HEK293 (cell line): ENCODE measurements at regions not wholly inside any gene's neighbourhood (a gene's known extent, or its start where the extent isn't known, plus 50 kb on each side); places are given as distances from the start of the nearest gene placed in this dataset.

Experiments used
- CTCF ChIA-PET: fragments of 350-600 bp; formaldehyde crosslinking; extraction: SDS; loops from one replicate; lab custom pipeline; 2021; ENCODE audit warnings: antibody characterized with exemption; lab: Yijun Ruan, JAX
- POLR2A ChIA-PET: fragments of 300-600 bp; formaldehyde crosslinking; extraction: SDS; loops from one replicate; lab custom pipeline; 2020; ENCODE audit warnings: antibody characterized with exemption, inconsistent platforms; lab: Yijun Ruan, JAX
- H3K27ac ChIP-seq: fragments of 200-500 bp; sonication (Bioruptor generic); 2 replicates; pipeline ENCODE4 v1.5.1; 2014; ENCODE audit warnings: low read depth, low read length, control low read depth, inconsistent platforms; ENCODE audit errors: extremely low read depth
- H3K36me3 ChIP-seq, 2 experiments: fragments of 200-500 bp in 1 of 2; sonication (Bioruptor generic) in 1 of 2; 1 replicate in 1 of 2; 2 replicates in 1 of 2; pipeline ENCODE4 v1.5.1; 2014 to 2017; ENCODE audit warnings: inconsistent platforms in 2 of 2, low read length in 2 of 2; ENCODE audit not compliant: control insufficient read depth in 2 of 2, insufficient read depth in 1 of 2
- H3K4me1 ChIP-seq: fragments of 200-500 bp; sonication (Bioruptor generic); 2 replicates; pipeline ENCODE4 v1.5.1; 2014; ENCODE audit warnings: mild to moderate bottlenecking, low read length, inconsistent platforms; ENCODE audit not compliant: control insufficient read depth, insufficient read depth
- H3K4me3 ChIP-seq: 2 replicates; pipeline ENCODE4 v1.5.1; 2011; ENCODE audit warnings: low read depth, mild to moderate bottlenecking, control low read depth, low read length, moderate library complexity
- H3K9me3 ChIP-seq: fragments of 200-500 bp; sonication (Bioruptor generic); 2 replicates; pipeline ENCODE4 v1.5.1; 2014; ENCODE audit warnings: low read depth, low read length, inconsistent platforms; ENCODE audit not compliant: control insufficient read depth, insufficient read depth
- IKZF3 ChIP-seq: fragments of 450-650 bp; IDR thresholded peaks from 2 replicates; pipeline ENCODE4 v1.5.0; 2018; ENCODE audit warnings: missing biosample characterization, mild to moderate bottlenecking, missing genetic modification characterization, moderate library complexity
- SETDB1 ChIP-seq: IDR thresholded peaks from one replicate; pipeline ENCODE4 v1.6.1; 2017; ENCODE audit warnings: mild to moderate bottlenecking, low read length, moderate library complexity, mixed read lengths; ENCODE audit not compliant: insufficient read length
- SP2 ChIP-seq: fragments of 450-650 bp; formaldehyde crosslinking; IDR thresholded peaks from 2 replicates; pipeline ENCODE4 v1.5.1; 2016; ENCODE audit warnings: missing biosample characterization, missing genetic modification characterization
- TCF7L2 ChIP-seq: IDR thresholded peaks from 2 replicates; pipeline ENCODE4 v1.6.1; 2011; ENCODE audit warnings: low read depth, mild to moderate bottlenecking, inconsistent platforms, low read length, moderate library complexity, borderline replicate concordance
- ZBTB7A ChIP-seq: fragments of 450-650 bp; formaldehyde crosslinking; IDR thresholded peaks from 2 replicates; pipeline ENCODE4 v1.5.1; 2016; ENCODE audit warnings: low read depth, missing biosample characterization, missing genetic modification characterization
- ZFP37 ChIP-seq: fragments of 450-650 bp; formaldehyde crosslinking; IDR thresholded peaks from 2 replicates; pipeline ENCODE4 v1.5.1; 2016; ENCODE audit warnings: missing biosample characterization, missing genetic modification characterization
- ZNF112 ChIP-seq: fragments of 450-650 bp; formaldehyde crosslinking; IDR thresholded peaks from 2 replicates; pipeline ENCODE4 v1.5.0; 2017; ENCODE audit warnings: missing biosample characterization, missing genetic modification characterization
- ZNF184 ChIP-seq: fragments of 450-650 bp; IDR thresholded peaks from 2 replicates; pipeline ENCODE4 v1.5.1; 2018; ENCODE audit warnings: missing biosample characterization, mild to moderate bottlenecking, missing genetic modification characterization
- ZNF501 ChIP-seq: fragments of 450-650 bp; formaldehyde crosslinking; IDR thresholded peaks from 2 replicates; pipeline ENCODE4 v1.5.1; 2016; ENCODE audit warnings: missing biosample characterization, missing genetic modification characterization
- ZNF561 ChIP-seq: fragments of 450-650 bp; IDR thresholded peaks from 2 replicates; pipeline ENCODE4 v1.5.1; 2018; ENCODE audit warnings: missing biosample characterization, missing genetic modification characterization, borderline replicate concordance
- ZNF629 ChIP-seq: fragments of 450-650 bp; formaldehyde crosslinking; IDR thresholded peaks from 2 replicates; pipeline ENCODE4 v1.5.1; 2017; ENCODE audit warnings: missing biosample characterization, missing genetic modification characterization
- ZXDB ChIP-seq: fragments of 450-650 bp; formaldehyde crosslinking; IDR thresholded peaks from 2 replicates; pipeline ENCODE4 v1.5.1; 2016; ENCODE audit warnings: missing biosample characterization, missing genetic modification characterization
- TF ChIP-seq, protein P1 (sequence below): fragments of 450-650 bp; formaldehyde crosslinking; conservative IDR thresholded peaks from 2 replicates; pipeline ENCODE4 v1.5.1; 2016; ENCODE audit warnings: low read depth, missing biosample characterization, missing genetic modification characterization
- TF ChIP-seq, protein P2 (sequence below): fragments of 450-650 bp; formaldehyde crosslinking; IDR thresholded peaks from 2 replicates; pipeline ENCODE4 v1.5.1; 2016; ENCODE audit warnings: missing biosample characterization, missing genetic modification characterization, low read depth
- TF ChIP-seq, protein P3 (sequence below): fragments of 450-650 bp; formaldehyde crosslinking; IDR thresholded peaks from 2 replicates; pipeline ENCODE4 v1.5.1; 2016; ENCODE audit warnings: missing biosample characterization, missing genetic modification characterization, borderline replicate concordance
- TF ChIP-seq, protein P4 (sequence below): fragments of 450-650 bp; formaldehyde crosslinking; IDR thresholded peaks from 2 replicates; pipeline ENCODE4 v1.5.1; 2017; ENCODE audit warnings: missing biosample characterization, missing genetic modification characterization
- TF ChIP-seq, protein P5 (sequence below): fragments of 450-650 bp; formaldehyde crosslinking; IDR thresholded peaks from 2 replicates; pipeline ENCODE4 v1.5.1; 2016; ENCODE audit warnings: missing biosample characterization, missing genetic modification characterization

GRCh38 chr7:131690441-131690840 is 134.0 kb upstream of the PODXL start (continued):
- TF ChIP-seq, protein P1, sequence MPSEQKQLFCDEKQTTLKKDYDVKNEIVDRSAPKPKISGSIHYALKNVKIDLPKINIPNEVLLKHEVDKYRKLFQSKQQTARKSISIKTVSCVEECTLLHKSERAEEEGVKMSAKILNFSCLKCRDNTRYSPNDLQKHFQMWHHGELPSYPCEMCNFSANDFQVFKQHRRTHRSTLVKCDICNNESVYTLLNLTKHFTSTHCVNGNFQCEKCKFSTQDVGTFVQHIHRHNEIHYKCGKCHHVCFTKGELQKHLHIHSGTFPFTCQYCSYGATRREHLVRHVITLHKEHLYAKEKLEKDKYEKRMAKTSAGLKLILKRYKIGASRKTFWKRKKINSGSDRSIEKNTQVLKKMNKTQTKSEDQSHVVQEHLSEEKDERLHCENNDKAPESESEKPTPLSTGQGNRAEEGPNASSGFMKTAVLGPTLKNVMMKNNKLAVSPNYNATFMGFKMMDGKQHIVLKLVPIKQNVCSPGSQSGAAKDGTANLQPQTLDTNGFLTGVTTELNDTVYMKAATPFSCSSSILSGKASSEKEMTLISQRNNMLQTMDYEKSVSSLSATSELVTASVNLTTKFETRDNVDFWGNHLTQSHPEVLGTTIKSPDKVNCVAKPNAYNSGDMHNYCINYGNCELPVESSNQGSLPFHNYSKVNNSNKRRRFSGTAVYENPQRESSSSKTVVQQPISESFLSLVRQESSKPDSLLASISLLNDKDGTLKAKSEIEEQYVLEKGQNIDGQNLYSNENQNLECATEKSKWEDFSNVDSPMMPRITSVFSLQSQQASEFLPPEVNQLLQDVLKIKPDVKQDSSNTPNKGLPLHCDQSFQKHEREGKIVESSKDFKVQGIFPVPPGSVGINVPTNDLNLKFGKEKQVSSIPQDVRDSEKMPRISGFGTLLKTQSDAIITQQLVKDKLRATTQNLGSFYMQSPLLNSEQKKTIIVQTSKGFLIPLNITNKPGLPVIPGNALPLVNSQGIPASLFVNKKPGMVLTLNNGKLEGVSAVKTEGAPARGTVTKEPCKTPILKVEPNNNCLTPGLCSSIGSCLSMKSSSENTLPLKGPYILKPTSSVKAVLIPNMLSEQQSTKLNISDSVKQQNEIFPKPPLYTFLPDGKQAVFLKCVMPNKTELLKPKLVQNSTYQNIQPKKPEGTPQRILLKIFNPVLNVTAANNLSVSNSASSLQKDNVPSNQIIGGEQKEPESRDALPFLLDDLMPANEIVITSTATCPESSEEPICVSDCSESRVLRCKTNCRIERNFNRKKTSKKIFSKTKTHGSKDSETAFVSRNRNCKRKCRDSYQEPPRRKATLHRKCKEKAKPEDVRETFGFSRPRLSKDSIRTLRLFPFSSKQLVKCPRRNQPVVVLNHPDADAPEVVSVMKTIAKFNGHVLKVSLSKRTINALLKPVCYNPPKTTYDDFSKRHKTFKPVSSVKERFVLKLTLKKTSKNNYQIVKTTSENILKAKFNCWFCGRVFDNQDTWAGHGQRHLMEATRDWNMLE (tag by site-specific recombination) = no peak
- no peak for TF ChIP-seq SP2 (tag by site-specific recombination)
- TF ChIP-seq ZNF561 (tag by site-specific recombination) = no peak

DNA sequence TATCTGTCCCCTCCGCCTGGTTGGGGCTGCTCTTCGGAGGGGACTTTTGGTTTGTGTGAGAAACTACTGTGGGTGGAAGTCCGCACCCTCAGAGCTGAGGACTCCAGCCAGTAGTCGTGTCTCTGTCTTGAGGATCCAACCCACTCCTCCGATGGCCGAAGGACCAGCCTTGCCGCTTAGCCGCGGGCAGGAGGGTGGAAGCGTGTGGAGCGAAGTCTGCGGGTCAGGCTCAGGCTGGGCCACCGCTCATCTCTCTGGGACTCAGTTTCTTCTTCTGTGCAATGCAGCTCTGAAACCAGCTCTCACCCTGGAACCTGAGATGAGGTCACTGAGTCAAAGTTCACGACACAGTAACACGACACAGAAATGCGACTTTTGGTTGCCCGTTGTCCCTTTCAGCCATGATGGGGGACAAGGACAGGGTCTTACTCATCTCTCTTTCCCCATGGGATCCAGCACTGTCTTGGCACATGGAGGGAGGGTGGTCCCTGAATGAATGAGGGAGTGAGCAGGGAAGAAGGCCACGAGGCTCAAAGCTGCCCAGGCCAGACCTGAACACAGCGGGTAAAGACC is 133.3 kb upstream of the PODXL start:
- ChIA-PET POLR2A (interaction anchor here (0.7 kb wide), 1 partner anchor 563 kb away, joined by 3 read pairs; no protein-coding TSS in a partner anchor), CTCF (interaction anchor here (0.5 to 5.0 kb wide), 45 partner anchors 10 to 1652 kb away, joined by 3 to 32 read pairs (median 3); no protein-coding TSS in a partner anchor)
- Histone ChIP-seq H3K4me1 (no peaks in the 10 kb centered on the region), H3K9me3 (no peaks in the 10 kb centered on the region), H3K36me3 (no peaks in the 10 kb centered on the region), H3K27ac (no peak overlapping the region), H3K4me3 (no peak overlapping the region)
- TF ChIP-seq TCF7L2 (no peak), ZNF184 (no peak), SETDB1 (no peak), ZXDB (tag by site-specific recombination) (no peak), ZNF629 (tag by site-specific recombination) (no peak), ZFP37 (tag by site-specific recombination) (no peak), ZNF112 (no peak), ZNF501 (tag by site-specific recombination) (no peak), ZBTB7A (no peak), IKZF3 (no peak)
- TF ChIP-seq, protein P2, sequence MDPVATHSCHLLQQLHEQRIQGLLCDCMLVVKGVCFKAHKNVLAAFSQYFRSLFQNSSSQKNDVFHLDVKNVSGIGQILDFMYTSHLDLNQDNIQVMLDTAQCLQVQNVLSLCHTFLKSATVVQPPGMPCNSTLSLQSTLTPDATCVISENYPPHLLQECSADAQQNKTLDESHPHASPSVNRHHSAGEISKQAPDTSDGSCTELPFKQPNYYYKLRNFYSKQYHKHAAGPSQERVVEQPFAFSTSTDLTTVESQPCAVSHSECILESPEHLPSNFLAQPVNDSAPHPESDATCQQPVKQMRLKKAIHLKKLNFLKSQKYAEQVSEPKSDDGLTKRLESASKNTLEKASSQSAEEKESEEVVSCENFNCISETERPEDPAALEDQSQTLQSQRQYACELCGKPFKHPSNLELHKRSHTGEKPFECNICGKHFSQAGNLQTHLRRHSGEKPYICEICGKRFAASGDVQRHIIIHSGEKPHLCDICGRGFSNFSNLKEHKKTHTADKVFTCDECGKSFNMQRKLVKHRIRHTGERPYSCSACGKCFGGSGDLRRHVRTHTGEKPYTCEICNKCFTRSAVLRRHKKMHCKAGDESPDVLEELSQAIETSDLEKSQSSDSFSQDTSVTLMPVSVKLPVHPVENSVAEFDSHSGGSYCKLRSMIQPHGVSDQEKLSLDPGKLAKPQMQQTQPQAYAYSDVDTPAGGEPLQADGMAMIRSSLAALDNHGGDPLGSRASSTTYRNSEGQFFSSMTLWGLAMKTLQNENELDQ (tag by site-specific recombination) = no peak
- TF ChIP-seq, protein P3, sequence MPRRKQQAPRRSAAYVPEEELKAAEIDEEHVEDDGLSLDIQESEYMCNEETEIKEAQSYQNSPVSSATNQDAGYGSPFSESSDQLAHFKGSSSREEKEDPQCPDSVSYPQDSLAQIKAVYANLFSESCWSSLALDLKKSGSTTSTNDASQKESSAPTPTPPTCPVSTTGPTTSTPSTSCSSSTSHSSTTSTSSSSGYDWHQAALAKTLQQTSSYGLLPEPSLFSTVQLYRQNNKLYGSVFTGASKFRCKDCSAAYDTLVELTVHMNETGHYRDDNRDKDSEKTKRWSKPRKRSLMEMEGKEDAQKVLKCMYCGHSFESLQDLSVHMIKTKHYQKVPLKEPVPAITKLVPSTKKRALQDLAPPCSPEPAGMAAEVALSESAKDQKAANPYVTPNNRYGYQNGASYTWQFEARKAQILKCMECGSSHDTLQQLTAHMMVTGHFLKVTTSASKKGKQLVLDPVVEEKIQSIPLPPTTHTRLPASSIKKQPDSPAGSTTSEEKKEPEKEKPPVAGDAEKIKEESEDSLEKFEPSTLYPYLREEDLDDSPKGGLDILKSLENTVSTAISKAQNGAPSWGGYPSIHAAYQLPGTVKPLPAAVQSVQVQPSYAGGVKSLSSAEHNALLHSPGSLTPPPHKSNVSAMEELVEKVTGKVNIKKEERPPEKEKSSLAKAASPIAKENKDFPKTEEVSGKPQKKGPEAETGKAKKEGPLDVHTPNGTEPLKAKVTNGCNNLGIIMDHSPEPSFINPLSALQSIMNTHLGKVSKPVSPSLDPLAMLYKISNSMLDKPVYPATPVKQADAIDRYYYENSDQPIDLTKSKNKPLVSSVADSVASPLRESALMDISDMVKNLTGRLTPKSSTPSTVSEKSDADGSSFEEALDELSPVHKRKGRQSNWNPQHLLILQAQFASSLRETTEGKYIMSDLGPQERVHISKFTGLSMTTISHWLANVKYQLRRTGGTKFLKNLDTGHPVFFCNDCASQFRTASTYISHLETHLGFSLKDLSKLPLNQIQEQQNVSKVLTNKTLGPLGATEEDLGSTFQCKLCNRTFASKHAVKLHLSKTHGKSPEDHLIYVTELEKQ (tag by site-specific recombination) = no peak
- TF ChIP-seq, protein P4, sequence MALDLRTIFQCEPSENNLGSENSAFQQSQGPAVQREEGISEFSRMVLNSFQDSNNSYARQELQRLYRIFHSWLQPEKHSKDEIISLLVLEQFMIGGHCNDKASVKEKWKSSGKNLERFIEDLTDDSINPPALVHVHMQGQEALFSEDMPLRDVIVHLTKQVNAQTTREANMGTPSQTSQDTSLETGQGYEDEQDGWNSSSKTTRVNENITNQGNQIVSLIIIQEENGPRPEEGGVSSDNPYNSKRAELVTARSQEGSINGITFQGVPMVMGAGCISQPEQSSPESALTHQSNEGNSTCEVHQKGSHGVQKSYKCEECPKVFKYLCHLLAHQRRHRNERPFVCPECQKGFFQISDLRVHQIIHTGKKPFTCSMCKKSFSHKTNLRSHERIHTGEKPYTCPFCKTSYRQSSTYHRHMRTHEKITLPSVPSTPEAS (tag by site-specific recombination) = no peak
- TF ChIP-seq, protein P5, sequence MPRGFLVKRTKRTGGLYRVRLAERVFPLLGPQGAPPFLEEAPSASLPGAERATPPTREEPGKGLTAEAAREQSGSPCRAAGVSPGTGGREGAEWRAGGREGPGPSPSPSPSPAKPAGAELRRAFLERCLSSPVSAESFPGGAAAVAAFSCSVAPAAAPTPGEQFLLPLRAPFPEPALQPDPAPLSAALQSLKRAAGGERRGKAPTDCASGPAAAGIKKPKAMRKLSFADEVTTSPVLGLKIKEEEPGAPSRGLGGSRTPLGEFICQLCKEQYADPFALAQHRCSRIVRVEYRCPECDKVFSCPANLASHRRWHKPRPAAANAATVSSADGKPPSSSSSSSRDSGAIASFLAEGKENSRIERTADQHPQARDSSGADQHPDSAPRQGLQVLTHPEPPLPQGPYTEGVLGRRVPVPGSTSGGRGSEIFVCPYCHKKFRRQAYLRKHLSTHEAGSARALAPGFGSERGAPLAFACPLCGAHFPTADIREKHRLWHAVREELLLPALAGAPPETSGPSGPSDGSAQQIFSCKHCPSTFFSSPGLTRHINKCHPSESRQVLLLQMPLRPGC (tag by site-specific recombination) = no peak
